ENCODE measurements at regions not wholly inside any gene's neighbourhood (a gene's known extent, or its start where the extent isn't known, plus 50 kb on each side); places are given as distances from the start of the nearest gene placed in this dataset.

GRCh38 chr3:176946202-176946601 lies 251.1 kb downstream of the TBL1XR1 start:
- TF ChIP-seq CTCF (IDR thresholded peaks at IDR 0.05), result no peak
- H3K27ac ChIP-seq, result no peak overlapping the region
- 82 to 93% (median 86%) methylated on average over 9 of the region's 9 CpGs for WGBS, 3 donors
- DNase-seq (no peak), ATAC-seq (no peak)
- no peaks in the 10 kb centered on the region for H3K9me3 ChIP-seq
- no peak overlapping the region for H3K4me3 ChIP-seq
- no peaks in the 10 kb centered on the region for H3K27me3 ChIP-seq (ENCODE audit: insufficient read depth in 3 of 3, low read length in 2 of 3)
- intact Hi-C loops (cut with DNase I), result no loop called here
- no peaks in the 10 kb centered on the region for H3K36me3 ChIP-seq (ENCODE audit: insufficient read depth in 1 of 2, low read depth in 1 of 2)
- peaks cover 13% of the 10 kb centered on the region for H3K4me1 ChIP-seq

GRCh38 chr3:176942305-176942704 lies 255.0 kb downstream of the TBL1XR1 start:
- Histone ChIP-seq H3K27me3 (ENCODE audit: insufficient read depth in 3 of 3, low read length in 2 of 3) (no peaks in the 10 kb centered on the region), H3K36me3 (ENCODE audit: insufficient read depth in 1 of 2, low read depth in 1 of 2) (no peaks in the 10 kb centered on the region), H3K4me1 (peaks cover 5% of the 10 kb centered on the region), H3K9me3 (no peaks in the 10 kb centered on the region), H3K27ac (no peak overlapping the region), H3K4me3 (no peak overlapping the region)
- intact Hi-C loops (cut with DNase I), result no loop called here
- DNase-seq (no peak), ATAC-seq (no peak)
- WGBS, 3 donors, result 64 to 78% (median 68%) methylated on average over 1 of the region's 1 CpG
- TF ChIP-seq CTCF (IDR thresholded peaks at IDR 0.05), result no peak

- no peaks in the 10 kb centered on the region for H3K36me3 ChIP-seq (ENCODE audit: insufficient read depth in 1 of 2, low read depth in 1 of 2)
- H3K27ac ChIP-seq, result no peak overlapping the region
- no peak for DNase-seq
- H3K4me3 ChIP-seq, result no peak overlapping the region
- TF ChIP-seq CTCF (IDR thresholded peaks at IDR 0.05), result no peak
- H3K27me3 ChIP-seq (ENCODE audit: insufficient read depth in 3 of 3, low read length in 2 of 3), result no peaks in the 10 kb centered on the region
- no peaks in the 10 kb centered on the region for H3K9me3 ChIP-seq
- peaks cover 5% of the 10 kb centered on the region for H3K4me1 ChIP-seq
- intact Hi-C loops (cut with DNase I), result no loop called here
- no peak for ATAC-seq
These were observed 255.6 kb downstream of the TBL1XR1 start for GRCh38 chr3:176941689-176942088.

- Histone ChIP-seq H3K27ac (no peak overlapping the region), H3K27me3 (ENCODE audit: insufficient read depth in 3 of 3, low read length in 2 of 3) (no peaks in the 10 kb centered on the region), H3K4me3 (no peak overlapping the region), H3K9me3 (no peaks in the 10 kb centered on the region), H3K36me3 (ENCODE audit: insufficient read depth in 1 of 2, low read depth in 1 of 2) (no peaks in the 10 kb centered on the region), H3K4me1 (peaks cover 5% of the 10 kb centered on the region)
- ATAC-seq (peak; percentile 88 to 98 (median 92)), DNase-seq (no peak)
- intact Hi-C loops (cut with DNase I), result loop anchor here in 1 of 2 donors (2.0 to 5.0 kb wide), 2 partner anchors 66 to 427 kb away; no protein-coding TSS in a partner anchor
- 25 to 30% (median 28%) methylated on average over 10 of the region's 10 CpGs for WGBS, 3 donors
- TF ChIP-seq CTCF (IDR thresholded peaks at IDR 0.05), result peak; percentile 85
These were observed 258.1 kb downstream of the TBL1XR1 start for GRCh38 chr3:176939022-176939817.

All from psoas muscle (tissue), 7 donors.